Nucleus accumbens (tissue), 56 donors: ENCODE measurements at regions not wholly inside any gene's neighbourhood (a gene's known extent, or its start where the extent isn't known, plus 50 kb on each side); places are given as distances from the start of the nearest gene placed in this dataset.
"Not testable (repeated sequence)": the region's sequence is repeated elsewhere in the genome, so short reads cannot be mapped to it uniquely, and the experiment has no call there.

ENCODE experiments used
- DNase-seq, 56 donors: peaks; one replicate each; lab custom pipeline; 2025; lab: John Stamatoyannopoulos, UW

DNA sequence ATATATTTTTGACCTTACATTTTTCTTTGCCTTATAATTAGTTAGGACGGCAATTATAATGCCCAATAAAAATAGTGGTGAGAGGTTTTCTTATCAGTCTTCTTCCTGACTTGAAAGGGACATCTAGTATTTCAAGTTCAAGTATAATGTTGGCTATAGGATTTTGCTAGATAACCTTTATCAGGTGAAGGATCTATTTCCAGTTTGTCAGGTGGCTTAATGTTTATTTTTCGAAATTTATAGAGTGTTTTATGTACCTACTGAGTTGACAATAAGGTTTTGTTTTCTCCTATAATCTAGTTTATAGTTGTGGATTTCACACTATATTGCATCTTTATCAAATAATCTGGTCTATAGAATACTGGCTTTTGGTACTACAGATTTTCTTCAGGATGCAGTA, 351.8 kb upstream of the FGF13 start:
- no peak for DNase-seq

DNA sequence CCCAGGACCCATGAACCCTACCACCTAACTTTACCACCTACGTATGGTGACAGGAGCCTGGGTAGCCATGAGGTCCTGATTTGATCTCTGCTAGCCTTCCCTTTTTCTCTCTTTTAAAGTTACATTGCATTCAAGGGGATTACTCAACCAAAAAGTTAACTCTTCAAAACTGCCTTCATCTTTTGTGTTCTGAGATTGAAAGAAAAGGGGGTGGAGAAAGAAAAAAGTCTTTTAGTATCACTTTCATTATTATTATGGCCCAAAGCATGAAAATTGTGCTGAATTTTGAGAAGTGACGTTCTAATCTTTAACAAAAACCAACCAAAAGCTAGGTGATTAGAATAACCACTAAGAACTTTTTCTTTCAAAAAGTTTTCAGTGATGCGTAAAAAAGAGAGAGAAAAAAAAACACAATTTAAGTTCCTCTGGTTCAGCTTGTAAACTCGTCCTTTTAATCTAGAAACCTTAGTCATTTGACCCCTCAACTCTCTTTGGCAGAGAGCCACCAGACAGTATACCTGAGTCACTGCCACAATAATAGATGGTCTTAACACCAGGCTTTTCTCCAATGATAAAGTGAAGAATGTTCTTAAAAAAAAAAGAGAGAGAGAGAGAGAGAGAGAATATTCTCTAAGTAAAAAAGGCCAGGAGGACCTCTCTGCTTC, 347.4 kb upstream of the FGF13 start:
- no peak for DNase-seq

DNA sequence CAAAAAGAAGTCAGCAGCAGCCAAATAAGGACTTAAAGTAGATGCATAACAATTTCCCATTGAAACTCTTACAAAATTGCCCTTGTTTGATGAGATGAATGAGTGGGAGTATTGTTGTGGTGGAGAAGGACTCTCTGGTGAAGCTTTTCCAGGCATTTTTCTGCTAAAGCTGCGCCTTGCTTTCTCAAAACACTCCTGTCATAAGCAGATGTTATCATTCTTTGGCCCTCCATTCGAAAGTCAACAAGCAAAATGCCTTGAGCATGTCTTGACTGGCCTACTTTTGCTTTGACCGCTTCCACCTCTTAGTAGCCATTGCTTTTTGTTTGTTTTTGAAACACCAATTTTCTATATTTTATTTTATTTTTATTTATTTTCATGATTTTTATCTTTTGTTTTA, 340.9 kb upstream of the FGF13 start:
- DNase-seq, result no peak

DNA sequence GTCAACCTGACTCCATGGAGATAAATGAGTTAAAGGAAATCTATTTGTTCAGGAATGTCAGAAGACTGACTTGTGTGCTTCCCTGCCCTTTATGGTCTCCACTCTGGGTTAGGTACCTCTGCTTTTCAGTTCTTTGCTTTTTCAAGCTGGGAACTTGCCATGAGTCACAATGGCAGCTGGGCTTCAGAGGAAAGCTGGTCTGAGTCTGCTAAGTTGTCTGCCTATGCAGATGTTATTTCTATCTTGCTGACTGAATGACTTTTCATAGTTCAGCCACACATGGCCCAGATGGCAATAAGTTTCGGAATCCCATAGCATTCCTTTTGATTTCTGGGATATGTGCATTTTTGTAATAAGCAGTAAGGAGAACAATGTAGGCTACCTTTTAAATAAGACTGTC, 337.9 kb upstream of the FGF13 start:
- no peak for DNase-seq

DNA sequence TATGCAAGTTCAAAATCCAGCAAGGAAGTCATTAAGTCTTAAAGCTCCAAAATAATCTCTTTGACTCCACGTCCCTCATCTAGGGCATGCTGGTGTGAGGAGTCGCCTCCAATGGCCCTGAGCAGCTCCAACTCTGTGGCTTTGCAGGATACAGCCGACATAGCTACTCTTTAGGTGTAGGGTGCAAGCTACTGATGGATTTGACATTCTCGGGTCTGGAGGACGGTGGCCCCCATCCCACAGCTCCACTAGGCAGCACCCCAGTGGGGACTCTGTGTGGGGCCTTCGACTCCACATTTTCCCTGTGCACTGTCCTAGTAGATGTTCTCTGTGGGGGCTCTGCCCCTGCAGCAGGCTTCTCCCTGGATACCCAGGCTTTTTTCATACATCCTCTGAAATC, 333.2 kb upstream of the FGF13 start:
- no peak for DNase-seq

DNA sequence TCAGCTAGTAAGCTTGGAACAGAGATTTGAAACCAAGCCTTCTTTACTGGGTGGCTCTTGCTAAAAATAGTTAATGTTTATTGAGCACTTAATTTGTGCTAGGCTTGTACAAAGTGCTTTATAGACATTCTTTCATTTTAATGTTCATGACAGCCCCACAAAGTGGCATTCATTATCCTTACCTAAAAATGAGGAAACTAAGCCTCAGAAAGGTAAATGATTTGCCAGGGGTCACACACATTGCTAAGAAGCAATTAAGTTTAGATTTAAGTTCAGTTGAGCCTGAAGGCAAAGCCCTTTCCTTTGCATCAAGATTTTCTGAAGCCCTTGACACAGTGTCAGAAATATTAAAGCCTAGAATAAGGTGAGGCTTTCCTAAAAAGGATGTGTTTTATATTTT, 327.5 kb upstream of the FGF13 start:
- no peak for DNase-seq

DNA sequence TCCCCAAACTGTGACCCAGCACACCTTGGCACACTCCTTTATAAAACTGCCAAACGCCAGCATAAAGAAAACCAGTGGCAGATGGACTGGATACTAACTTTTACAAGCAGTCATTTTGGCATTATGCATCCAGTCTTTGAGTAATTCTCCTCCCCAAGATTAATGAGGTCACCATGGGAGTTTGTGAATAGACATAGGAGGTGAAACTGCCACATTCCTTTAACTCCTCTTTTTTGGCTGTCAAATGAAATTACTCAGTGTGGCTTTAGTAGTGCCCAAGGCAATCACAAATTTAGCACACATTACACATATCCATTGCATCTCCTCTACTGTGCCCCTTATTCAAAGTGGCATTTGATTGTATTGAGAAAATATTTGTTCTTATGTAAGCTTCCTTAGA, 315.3 kb upstream of the FGF13 start:
- DNase-seq, result no peak

DNA sequence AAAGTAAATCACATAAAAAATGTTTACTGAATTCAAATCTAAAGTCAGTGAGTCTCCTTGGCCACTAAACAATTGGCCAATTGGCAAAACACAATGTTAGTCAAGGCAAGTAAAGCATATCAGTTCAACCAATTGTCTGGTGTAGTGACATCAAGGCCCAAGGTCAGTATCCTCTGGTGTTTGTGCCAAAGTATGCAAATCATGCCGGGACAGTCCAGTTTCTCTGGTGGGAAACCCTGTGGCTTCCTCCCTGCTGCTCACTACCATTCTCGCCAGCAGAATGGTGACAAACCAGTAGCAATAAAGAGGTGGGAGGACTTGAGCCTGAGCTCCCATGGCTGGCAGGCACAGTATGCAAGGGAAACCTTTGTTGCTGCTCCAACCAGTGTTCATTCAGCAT, 314.9 kb upstream of the FGF13 start:
- no peak for DNase-seq

DNA sequence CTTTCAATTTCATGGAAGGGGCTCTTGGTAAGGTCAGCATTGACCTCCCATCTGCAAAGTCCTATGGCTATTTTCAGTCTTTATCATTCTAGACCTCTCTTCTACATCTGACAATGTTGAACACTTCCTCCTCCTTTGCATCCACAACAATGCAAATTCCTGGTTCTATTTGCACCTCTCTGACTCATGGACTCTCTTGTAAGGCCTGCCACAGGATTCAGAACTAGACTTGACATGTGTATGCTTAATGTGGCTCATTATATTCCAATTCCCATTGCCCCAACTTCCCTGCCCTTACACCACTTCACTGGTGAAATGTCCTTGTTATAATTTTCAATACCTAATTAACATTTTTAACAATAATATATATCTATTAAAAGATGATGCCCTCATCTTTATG, 314.3 kb upstream of the FGF13 start:
- no peak for DNase-seq

DNA sequence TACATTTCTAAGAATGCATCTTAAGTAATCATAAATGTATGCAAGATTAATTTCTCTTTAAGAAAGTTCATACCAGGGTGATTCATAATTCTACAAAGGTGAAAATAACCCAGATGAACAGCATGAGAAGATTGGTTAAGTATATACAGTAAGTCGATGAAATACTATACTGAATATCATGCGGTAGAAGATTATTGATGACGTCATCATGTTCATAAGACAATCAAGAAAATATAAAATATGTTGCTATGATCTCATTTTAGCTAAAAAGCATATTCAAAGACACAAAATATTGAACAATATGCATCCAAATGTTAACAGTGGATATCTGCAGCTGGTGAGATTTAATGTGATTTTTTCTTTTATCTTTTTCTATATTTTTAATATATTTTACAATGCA, 312.0 kb upstream of the FGF13 start:
- DNase-seq, result no peak

DNA sequence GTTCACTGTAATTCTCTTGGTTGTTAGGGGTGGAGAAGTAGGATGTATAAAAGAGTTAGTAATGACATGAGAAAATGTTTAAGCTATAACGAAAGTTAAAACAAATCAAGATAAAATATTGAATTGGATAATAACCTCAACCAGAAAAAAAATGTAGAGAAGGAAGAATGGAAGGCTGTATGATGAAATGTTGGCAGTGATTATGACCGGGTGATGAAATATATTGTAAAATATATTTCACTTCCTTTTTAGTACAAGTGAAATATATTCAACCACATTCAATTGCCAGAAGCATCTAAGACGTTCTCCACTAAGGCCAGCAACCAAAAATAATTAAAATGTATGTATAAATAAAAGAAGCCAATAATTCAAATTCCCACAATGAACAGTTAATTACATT, 309.3 kb upstream of the FGF13 start:
- no peak for DNase-seq

DNA sequence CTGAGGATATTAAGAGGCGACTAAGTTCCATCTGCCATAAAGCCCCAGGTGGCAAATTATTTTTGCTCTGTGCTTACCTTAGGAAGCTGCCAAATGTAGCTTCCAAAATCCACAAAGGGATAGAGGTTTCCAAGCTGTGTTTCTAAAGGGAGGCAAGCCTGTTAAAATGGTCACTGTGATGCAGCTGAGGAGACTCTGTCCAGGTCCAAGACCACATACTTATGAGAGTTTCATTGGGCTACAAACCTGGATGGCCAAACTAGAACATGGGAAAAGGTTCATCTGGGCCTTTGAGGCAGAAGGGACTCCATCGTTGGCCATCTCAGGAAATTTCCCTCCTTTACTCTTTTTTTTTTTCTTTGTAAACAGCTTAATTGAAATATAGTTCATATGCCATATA, 306.9 kb upstream of the FGF13 start:
- no peak for DNase-seq

DNA sequence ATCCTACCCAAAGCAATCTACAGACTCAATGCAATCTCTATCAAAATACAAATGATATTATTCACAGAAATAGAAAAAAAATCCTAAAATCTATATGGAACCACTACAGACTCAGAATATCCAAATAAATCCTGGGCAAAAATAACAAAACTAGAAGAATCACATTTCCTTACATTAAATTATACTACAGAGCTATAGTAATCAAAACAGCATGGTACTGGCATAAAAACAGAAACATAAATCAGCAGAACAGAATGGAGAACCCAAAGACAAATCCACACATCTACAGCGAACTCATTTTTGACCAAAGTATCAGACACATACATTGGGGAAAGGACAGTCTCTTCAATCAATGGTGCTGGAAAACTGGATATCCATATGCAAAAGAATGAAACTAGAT, 304.1 kb upstream of the FGF13 start:
- DNase-seq, result no peak

DNA sequence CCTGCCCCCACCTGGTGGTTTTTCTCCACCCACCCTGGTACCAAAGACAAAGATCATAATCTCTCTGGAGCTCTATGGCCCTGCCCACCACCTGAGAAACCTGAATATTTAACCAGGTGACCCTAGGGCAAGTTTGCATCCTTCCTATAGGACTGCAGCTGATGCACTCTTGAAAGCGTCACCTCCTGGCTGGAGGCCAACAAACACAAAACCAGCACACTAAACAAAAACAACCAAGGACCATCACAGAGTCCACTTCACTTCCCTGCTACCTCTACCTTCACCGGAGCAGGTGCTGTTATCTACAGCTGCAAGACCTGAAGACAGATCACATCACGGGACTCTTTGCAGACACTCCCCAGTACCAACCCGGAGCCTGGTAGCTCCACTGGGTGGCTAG, 296.7 kb upstream of the FGF13 start:
- DNase-seq, result no peak

DNA sequence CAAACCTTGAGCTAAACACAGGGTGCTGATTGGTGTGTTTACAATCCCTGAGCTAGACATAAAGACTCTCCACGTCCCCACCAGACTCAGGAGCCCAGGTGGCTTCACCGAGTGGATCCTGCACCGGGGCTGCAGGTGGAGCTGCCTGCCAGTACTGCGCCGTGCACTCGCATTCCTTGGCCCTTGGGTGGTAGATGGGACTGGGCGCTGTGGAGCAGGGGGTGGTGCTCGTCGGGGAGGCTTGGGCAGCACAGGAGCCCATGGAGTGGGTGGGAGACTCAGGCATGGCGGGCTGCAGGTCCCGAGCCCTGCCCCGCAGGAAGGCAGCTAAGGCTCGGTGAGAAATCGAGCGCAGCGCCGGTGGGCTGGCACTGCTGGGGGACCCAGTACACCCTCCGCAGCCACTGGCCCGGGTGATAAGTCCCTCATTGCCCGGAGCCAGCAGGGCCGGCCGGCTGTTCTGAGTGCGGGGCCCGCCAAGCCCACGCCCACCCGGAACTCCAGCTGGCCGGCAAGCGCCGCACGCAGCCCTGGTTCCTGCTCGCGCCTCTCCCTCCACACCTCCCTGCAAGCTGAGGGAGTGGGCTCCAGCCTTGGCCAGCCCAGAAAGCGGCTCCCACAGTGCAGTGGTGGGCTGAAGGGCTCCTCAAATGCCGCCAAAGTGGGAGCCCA, 292.5 kb upstream of the FGF13 start:
- not testable (repeated sequence) for DNase-seq

DNA sequence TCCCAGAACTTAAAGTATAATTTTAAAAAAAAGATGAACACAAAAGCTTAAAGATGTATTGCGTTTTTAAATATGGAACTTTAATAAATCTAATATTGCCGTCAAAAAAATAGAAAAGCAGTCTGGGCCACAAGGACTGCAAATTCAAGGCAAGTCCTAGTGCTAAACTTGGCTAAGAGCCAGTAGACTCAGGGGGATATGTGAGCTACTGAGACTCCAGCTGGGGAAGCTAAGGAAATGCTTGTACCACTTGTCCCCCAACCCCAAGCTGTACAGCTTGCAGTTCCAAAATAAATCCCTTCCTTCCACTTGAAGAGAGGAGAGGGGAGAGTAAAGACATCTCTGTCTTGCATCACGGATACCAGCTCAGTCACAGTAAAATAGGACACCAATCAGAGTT, 290.8 kb upstream of the FGF13 start:
- DNase-seq, result no peak

DNA sequence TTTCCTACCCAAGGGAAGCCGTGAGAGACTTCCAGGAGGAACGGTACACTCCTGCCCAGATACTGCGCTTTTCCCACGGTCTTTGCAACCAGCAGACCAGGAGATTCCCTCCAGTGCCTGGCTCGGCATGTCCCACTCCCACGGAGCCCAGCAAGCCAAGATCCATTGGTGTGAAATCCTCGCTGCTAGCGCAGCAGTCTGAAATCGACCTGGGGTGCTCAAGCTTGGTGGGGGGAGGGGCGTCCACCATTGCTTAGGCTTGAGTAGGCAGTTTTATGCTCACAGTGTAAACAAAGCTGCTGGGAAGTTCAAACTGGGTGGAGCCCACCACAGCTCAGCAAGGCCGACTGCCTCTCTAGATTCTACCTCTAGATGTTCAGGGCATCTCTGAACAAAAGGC, 284.8 kb upstream of the FGF13 start:
- DNase-seq, result no peak

DNA sequence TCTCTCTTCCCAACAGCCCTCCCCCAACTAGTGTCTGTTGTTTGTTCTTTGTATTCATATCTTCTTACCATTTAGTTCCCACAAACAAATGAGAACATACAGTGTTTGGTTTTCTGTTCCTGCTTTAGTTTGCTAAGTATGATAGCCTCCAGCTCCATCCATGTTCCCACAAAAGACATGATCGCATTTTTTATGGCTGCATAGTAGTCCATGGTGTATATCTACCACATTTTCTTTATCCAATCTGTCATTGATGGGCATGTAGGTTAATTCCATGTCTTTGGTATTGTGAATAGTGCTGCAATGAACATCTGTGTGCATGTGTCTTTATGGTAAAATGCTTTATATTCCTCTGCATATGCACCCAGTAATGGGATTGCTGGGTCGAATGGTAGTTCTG, 283.9 kb upstream of the FGF13 start:
- no peak for DNase-seq

DNA sequence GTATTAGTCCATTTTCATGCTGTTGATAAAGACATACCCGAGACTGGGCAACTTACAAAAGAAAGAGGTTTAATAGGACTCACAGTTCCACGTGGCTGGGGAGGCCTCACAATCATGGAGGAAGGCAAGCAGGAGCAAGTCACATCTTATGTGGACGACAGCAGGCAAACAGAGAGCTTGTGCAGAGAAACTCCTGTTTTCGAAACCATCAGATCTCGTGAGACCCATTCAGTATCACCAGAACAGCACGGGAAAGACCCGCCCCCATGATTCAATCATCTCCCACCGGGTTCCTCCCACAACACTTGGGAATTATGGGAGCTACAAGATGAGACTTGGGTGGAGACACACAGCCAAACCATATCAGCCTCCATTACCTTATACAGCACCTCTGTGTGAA, 278.9 kb upstream of the FGF13 start:
- not testable (repeated sequence) for DNase-seq

DNA sequence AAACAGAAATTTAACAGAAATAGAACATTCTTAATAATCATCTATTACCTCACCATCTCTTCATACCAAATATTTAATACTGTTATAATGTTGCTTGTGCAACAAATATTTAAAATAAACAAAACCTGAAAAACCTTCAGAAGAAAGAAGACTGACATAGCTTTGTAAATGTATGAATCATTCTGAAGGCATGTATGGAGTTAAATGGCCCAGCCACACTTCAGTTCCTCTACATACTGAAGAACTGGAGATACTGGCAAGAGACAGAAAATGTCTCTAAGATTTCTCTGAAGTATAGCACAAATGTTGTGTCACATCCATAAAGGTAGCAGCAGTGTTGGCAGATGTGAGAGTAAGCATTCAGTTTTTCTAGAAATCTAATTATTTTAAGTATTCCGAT, 275.3 kb upstream of the FGF13 start:
- no peak for DNase-seq

DNA sequence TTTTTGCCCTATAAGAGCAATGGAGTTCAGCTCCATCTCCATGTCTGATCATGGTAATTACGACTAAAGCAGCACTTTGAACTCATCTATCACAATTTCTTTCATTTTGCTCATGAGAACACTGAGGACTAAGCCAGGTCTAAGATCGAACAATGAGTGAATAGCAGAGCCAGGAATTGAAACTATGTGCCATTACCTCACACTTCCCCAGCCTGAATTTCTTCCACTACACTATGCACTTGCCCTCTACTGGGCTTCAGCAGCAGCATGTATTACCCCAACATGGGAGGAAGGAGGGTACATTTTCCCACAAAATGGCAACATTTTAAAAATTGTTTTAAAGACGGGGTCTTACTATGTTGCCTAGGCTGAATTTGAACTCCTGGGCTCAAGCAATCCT, 274.7 kb upstream of the FGF13 start:
- DNase-seq, result no peak

DNA sequence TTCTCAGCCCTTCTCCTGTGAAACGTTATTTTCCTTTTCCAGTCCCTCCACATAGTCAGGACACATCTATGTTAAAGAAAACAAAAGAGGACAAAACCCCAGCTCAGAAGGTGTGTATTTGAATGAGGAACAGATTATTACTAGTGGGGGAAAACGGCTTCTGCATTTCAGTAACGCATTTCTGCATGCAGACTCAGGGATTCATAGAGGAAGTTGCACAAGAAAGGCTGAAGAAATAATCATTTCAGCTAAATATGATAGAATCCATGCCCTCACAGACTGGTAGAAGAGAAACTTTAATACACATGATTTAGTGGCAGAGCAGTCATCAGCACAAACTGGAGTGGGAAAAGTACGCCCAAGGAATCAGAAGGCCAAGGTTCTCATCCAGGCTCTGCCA, 270.8 kb upstream of the FGF13 start:
- DNase-seq, result no peak

DNA sequence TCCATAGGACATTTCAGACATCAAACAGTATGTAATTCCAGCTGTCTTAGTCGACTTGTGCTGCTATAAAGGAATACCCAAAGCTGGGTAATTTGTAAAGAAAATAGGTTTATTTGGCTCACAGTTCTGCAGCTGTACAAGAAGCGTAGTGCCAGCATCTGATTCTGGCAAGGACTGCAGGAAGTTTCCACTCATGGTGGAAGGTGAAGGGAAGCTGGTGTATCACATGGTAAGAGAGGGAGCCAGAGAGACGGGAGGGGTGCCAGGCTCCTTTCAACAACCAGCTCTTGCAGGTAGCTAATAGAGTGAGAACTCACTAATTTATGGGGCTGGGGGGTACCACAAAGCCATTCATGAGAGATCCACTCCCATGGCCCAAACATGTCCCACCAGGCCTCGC, 253.0 kb upstream of the FGF13 start:
- DNase-seq, result no peak
